PFSK-1 (cell line): ENCODE measurements at regions not wholly inside any gene's neighbourhood (a gene's known extent, or its start where the extent isn't known, plus 50 kb on each side); places are given as distances from the start of the nearest gene placed in this dataset.

Experiments
- FOXP2 ChIP-seq: optimal IDR thresholded peaks from 2 replicates; pipeline ENCODE3; 2011; ENCODE audit warnings: borderline replicate concordance, control low read depth, inconsistent platforms; ENCODE audit not compliant: insufficient read depth; ENCODE audit errors: extremely low read length, extremely low read depth
- POLR2AphosphoS5 ChIP-seq: IDR thresholded peaks from 2 replicates; pipeline ENCODE4 v1.6.1; 2012; ENCODE audit warnings: low read depth, mild to moderate bottlenecking, control low read depth, low read length, moderate library complexity
- SIN3A ChIP-seq: IDR thresholded peaks from 2 replicates; pipeline ENCODE4 v1.6.1; 2012; ENCODE audit warnings: mild to moderate bottlenecking, low read length, moderate library complexity, borderline replicate concordance; ENCODE audit not compliant: insufficient read depth
- TAF1 ChIP-seq: IDR thresholded peaks from 2 replicates; pipeline ENCODE4 v1.6.1; 2012; ENCODE audit warnings: low read length, control low read depth, borderline replicate concordance; ENCODE audit not compliant: insufficient read depth
- TF ChIP-seq, protein P1 (sequence below), 2 experiments: IDR thresholded peaks; 2 replicates each; pipeline versions ENCODE4 v1.6.1 to v1.8.0; 2011 to 2012; ENCODE audit warnings: low read depth in 2 of 2, low read length in 2 of 2, control low read depth in 1 of 2, inconsistent platforms in 1 of 2, mild to moderate bottlenecking in 1 of 2, moderate library complexity in 1 of 2; ENCODE audit not compliant: insufficient read depth in 1 of 2

- TF ChIP-seq SIN3A (no peak), POLR2AphosphoS5 (no peak), FOXP2 (no peak), TAF1 (no peak)
- TF ChIP-seq, protein P1, sequence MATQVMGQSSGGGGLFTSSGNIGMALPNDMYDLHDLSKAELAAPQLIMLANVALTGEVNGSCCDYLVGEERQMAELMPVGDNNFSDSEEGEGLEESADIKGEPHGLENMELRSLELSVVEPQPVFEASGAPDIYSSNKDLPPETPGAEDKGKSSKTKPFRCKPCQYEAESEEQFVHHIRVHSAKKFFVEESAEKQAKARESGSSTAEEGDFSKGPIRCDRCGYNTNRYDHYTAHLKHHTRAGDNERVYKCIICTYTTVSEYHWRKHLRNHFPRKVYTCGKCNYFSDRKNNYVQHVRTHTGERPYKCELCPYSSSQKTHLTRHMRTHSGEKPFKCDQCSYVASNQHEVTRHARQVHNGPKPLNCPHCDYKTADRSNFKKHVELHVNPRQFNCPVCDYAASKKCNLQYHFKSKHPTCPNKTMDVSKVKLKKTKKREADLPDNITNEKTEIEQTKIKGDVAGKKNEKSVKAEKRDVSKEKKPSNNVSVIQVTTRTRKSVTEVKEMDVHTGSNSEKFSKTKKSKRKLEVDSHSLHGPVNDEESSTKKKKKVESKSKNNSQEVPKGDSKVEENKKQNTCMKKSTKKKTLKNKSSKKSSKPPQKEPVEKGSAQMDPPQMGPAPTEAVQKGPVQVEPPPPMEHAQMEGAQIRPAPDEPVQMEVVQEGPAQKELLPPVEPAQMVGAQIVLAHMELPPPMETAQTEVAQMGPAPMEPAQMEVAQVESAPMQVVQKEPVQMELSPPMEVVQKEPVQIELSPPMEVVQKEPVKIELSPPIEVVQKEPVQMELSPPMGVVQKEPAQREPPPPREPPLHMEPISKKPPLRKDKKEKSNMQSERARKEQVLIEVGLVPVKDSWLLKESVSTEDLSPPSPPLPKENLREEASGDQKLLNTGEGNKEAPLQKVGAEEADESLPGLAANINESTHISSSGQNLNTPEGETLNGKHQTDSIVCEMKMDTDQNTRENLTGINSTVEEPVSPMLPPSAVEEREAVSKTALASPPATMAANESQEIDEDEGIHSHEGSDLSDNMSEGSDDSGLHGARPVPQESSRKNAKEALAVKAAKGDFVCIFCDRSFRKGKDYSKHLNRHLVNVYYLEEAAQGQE (IDR thresholded peaks at IDR 0.05; ENCODE audit: insufficient read depth in 1 of 2, low read depth in 2 of 2, low read length in 2 of 2), result no peak
Observed at GRCh38 chr7:114151777-114152176, 233.0 kb upstream of the PPP1R3A start.

GRCh38 chr7:114150689-114151088 lies 231.9 kb upstream of the PPP1R3A start:
- TF ChIP-seq FOXP2, result no peak
- no peak for TF ChIP-seq SIN3A
- TF ChIP-seq, protein P1 (IDR thresholded peaks at IDR 0.05; ENCODE audit: insufficient read depth in 1 of 2, low read depth in 2 of 2, low read length in 2 of 2), result no peak
- no peak for TF ChIP-seq POLR2AphosphoS5
- TF ChIP-seq TAF1, result no peak

GRCh38 chr7:114148779-114149178 lies 230.0 kb upstream of the PPP1R3A start:
- TF ChIP-seq POLR2AphosphoS5 (no peak), FOXP2 (no peak), SIN3A (no peak), TAF1 (no peak)
- TF ChIP-seq, protein P1 (IDR thresholded peaks at IDR 0.05; ENCODE audit: insufficient read depth in 1 of 2, low read depth in 2 of 2, low read length in 2 of 2), result no peak

- TF ChIP-seq SIN3A, result no peak
Observed at GRCh38 chr7:114141415-114141814, 222.6 kb upstream of the PPP1R3A start.

DNA sequence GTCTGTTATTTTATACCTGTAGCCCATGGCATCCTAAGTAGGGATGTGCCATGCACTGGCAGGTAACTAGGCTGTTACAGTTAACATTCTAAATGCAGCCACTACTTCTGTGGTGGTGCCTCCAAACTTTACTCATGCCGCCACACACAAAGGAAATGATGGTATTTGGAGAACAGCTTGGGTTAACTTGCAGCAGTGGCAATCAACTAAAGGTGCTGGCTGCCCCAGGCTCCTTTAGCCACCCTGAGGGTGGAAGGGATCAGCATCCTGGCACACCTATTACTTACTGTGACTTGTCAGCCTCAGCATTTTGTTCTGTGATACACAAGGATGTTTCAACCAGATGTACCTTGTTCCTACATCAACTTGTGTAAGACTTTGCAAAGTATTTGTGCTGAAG lies 221.8 kb upstream of the PPP1R3A start:
- TF ChIP-seq POLR2AphosphoS5 (no peak), SIN3A (no peak), TAF1 (no peak), FOXP2 (no peak)
- TF ChIP-seq, protein P1 (IDR thresholded peaks at IDR 0.05; ENCODE audit: insufficient read depth in 1 of 2, low read depth in 2 of 2, low read length in 2 of 2), result no peak
